Tibial nerve (tissue), 3 donors: ENCODE measurements at regions not wholly inside any gene's neighbourhood (a gene's known extent, or its start where the extent isn't known, plus 50 kb on each side); places are given as distances from the start of the nearest gene placed in this dataset.

Source experiments
- CTCF ChIP-seq, 5 experiments: fragments of 200-600 bp in 3 of 5; fragments of 450-650 bp in 2 of 5; sonication (generic) in 3 of 5; IDR thresholded peaks; one replicate each; pipeline ENCODE4 v1.5.1; 2016 to 2019; ENCODE audit warnings: antibody characterized with exemption in 5 of 5, mild to moderate bottlenecking in 3 of 5, moderate library complexity in 2 of 5
- POLR2A ChIP-seq, 2 donors: fragments of 450-650 bp; IDR thresholded peaks; one replicate each; pipeline ENCODE4 v1.6.1; 2017; ENCODE audit warnings: antibody characterized with exemption in 2 of 2, mild to moderate bottlenecking in 2 of 2, moderate library complexity in 2 of 2

GRCh38 chr3:117348884-117349283, 639.3 kb downstream of the TUSC7 start:
- TF ChIP-seq CTCF (IDR thresholded peaks at IDR 0.05), result no peak
- no peak for TF ChIP-seq POLR2A (IDR thresholded peaks at IDR 0.05)
